Sigmoid colon (tissue), 6 donors: ENCODE measurements at regions not wholly inside any gene's neighbourhood (a gene's known extent, or its start where the extent isn't known, plus 50 kb on each side); places are given as distances from the start of the nearest gene placed in this dataset.

Experiments used
- DNase-seq: peaks from one replicate; pipeline ENCODE4 v3.0.0-alpha.2; 2019
- H3K27ac ChIP-seq, 4 donors: fragments of 200-600 bp; sonication (generic); one replicate each; pipeline ENCODE4 v1.5.1; 2016 to 2019; ENCODE audit warnings: mild to moderate bottlenecking in 1 of 4
- H3K27me3 ChIP-seq, 3 donors: fragments of 200-600 bp; sonication (generic); one replicate each; pipeline ENCODE4 v1.5.1; 2019; ENCODE audit warnings: mild to moderate bottlenecking in 1 of 3
- H3K36me3 ChIP-seq, 4 donors: fragments of 200-600 bp; sonication (generic); one replicate each; pipeline ENCODE4 v1.5.1; 2016 to 2019
- H3K4me1 ChIP-seq, 4 donors: fragments of 200-600 bp; sonication (generic); one replicate each; pipeline ENCODE4 v1.5.1; 2017 to 2019
- H3K4me3 ChIP-seq, 4 donors: fragments of 200-600 bp; sonication (generic); one replicate each; pipeline ENCODE4 v1.5.1; 2017 to 2019; ENCODE audit warnings: mild to moderate bottlenecking in 2 of 4, moderate library complexity in 1 of 4
- H3K9me3 ChIP-seq, 4 donors: fragments of 200-600 bp in 3 of 4; sonication (generic) in 3 of 4; one replicate each; pipeline versions ENCODE4 v1.5.1 to v1.6.1; 2013 to 2019
- CTCF ChIP-seq, 4 experiments: fragments of 450-650 bp in 3 of 4; fragments of 200-600 bp in 1 of 4; IDR thresholded peaks; one replicate each; pipeline ENCODE4 v1.5.1; 2016 to 2019; ENCODE audit warnings: antibody characterized with exemption in 4 of 4, mild to moderate bottlenecking in 3 of 4, moderate library complexity in 2 of 4
- EP300 ChIP-seq, 4 donors: sonication (generic); formaldehyde crosslinking; IDR thresholded peaks; one replicate each; pipeline ENCODE4 v1.6.1; 2017; ENCODE audit warnings: antibody characterized with exemption in 4 of 4
- POLR2A ChIP-seq, 2 donors: fragments of 450-650 bp; IDR thresholded peaks; one replicate each; pipeline ENCODE4 v1.6.1; 2016; ENCODE audit warnings: antibody characterized with exemption in 2 of 2, mild to moderate bottlenecking in 2 of 2, moderate library complexity in 2 of 2
- POLR2AphosphoS5 ChIP-seq, 4 donors: sonication (generic); formaldehyde crosslinking; IDR thresholded peaks; one replicate each; pipeline ENCODE4 v1.6.1; 2017; ENCODE audit warnings: antibody characterized with exemption in 4 of 4
- WGBS, 2 donors: extraction: QIAGEN DNeasy Blood & Tissue Kit; methylation state at CpG; one replicate each; pipeline ENCODE4 v1.1.7; 2013; 5-methylcytosine and 5-hydroxymethylcytosine counted together
- intact Hi-C: fragments of 100-400 bp; cut with DNase I; formaldehyde crosslinking; loops from one replicate; pipeline ENCODE4 v1.15.1; 2023
- donor health status: healthy with polysubstance abuse.
- donor health status: healthy.

GRCh38 chr4:79253924-79254323 lies 71.9 kb downstream of the NAA11 start:
- H3K4me3 ChIP-seq, result no peak overlapping the region
- no peak for DNase-seq
- WGBS, 2 donors, result 90 to 96% methylated on average over 1 of the region's 1 CpG
- TF ChIP-seq CTCF (IDR thresholded peaks at IDR 0.05) (no peak), POLR2A (IDR thresholded peaks at IDR 0.05) (no peak), POLR2AphosphoS5 (IDR thresholded peaks at IDR 0.05) (no peak), EP300 (IDR thresholded peaks at IDR 0.05) (no peak)
- no peaks in the 10 kb centered on the region for H3K27me3 ChIP-seq
- H3K4me1 ChIP-seq, result no peaks in the 10 kb centered on the region
- intact Hi-C loops, result no loop called here
- no peaks in the 10 kb centered on the region for H3K9me3 ChIP-seq
- no peak overlapping the region for H3K27ac ChIP-seq
- no peaks in the 10 kb centered on the region for H3K36me3 ChIP-seq

GRCh38 chr4:79253168-79253567 lies 72.7 kb downstream of the NAA11 start:
- Histone ChIP-seq H3K27ac (no peak overlapping the region), H3K4me3 (no peak overlapping the region), H3K4me1 (no peaks in the 10 kb centered on the region), H3K9me3 (no peaks in the 10 kb centered on the region), H3K36me3 (no peaks in the 10 kb centered on the region), H3K27me3 (no peaks in the 10 kb centered on the region)
- TF ChIP-seq POLR2AphosphoS5 (IDR thresholded peaks at IDR 0.05) (no peak), CTCF (IDR thresholded peaks at IDR 0.05) (no peak), EP300 (IDR thresholded peaks at IDR 0.05) (no peak), POLR2A (IDR thresholded peaks at IDR 0.05) (no peak)
- intact Hi-C loops, result no loop called here
- DNase-seq, result no peak

- TF ChIP-seq POLR2A (IDR thresholded peaks at IDR 0.05), result no peak
- TF ChIP-seq CTCF (IDR thresholded peaks at IDR 0.05), result no peak
- TF ChIP-seq EP300 (IDR thresholded peaks at IDR 0.05), result no peak
- TF ChIP-seq POLR2AphosphoS5 (IDR thresholded peaks at IDR 0.05), result no peak
- intact Hi-C loops, result no loop called here
- H3K4me1 ChIP-seq, result no peaks in the 10 kb centered on the region
- H3K27me3 ChIP-seq, result no peaks in the 10 kb centered on the region
- no peak overlapping the region for H3K27ac ChIP-seq
- no peak overlapping the region for H3K4me3 ChIP-seq
- 87 to 93% methylated on average over 4 of the region's 4 CpGs for WGBS, 2 donors
- no peaks in the 10 kb centered on the region for H3K9me3 ChIP-seq
- no peak for DNase-seq
- no peaks in the 10 kb centered on the region for H3K36me3 ChIP-seq
Measured at GRCh38 chr4:79250887-79251286, 75.0 kb downstream of the NAA11 start.

- WGBS, 2 donors, result 80 to 86% methylated on average over 12 of the region's 12 CpGs
- TF ChIP-seq POLR2AphosphoS5 (IDR thresholded peaks at IDR 0.05), result no peak
- Histone ChIP-seq H3K9me3 (no peaks in the 10 kb centered on the region), H3K4me3 (no peak overlapping the region), H3K36me3 (no peaks in the 10 kb centered on the region), H3K27me3 (no peaks in the 10 kb centered on the region), H3K27ac (no peak overlapping the region), H3K4me1 (no peaks in the 10 kb centered on the region)
- intact Hi-C loops, result no loop called here
- peak; percentile 50 for DNase-seq
Measured at GRCh38 chr4:79249881-79250503, 75.9 kb downstream of the NAA11 start.

- Histone ChIP-seq H3K4me1 (no peaks in the 10 kb centered on the region), H3K27ac (no peak overlapping the region), H3K27me3 (no peaks in the 10 kb centered on the region), H3K4me3 (no peak overlapping the region), H3K36me3 (no peaks in the 10 kb centered on the region), H3K9me3 (no peaks in the 10 kb centered on the region)
- WGBS, 2 donors, result 93 to 94% methylated on average over 5 of the region's 5 CpGs
- intact Hi-C loops, result no loop called here
- no peak for TF ChIP-seq CTCF (IDR thresholded peaks at IDR 0.05)
- peak; percentile 50 for DNase-seq
Measured at GRCh38 chr4:79248610-79249009, 77.3 kb downstream of the NAA11 start.
